NB4 (cell line): ENCODE measurements at regions not wholly inside any gene's neighbourhood (a gene's known extent, or its start where the extent isn't known, plus 50 kb on each side); places are given as distances from the start of the nearest gene placed in this dataset.
"Not testable (repeated sequence)": the region's sequence is repeated elsewhere in the genome, so short reads cannot be mapped to it uniquely, and the experiment has no call there.

Source experiments
- DNase-seq: peaks from one replicate; pipeline ENCODE4 v3.0.0; 2010; ENCODE audit warnings: low read depth
- H3K4me3 ChIP-seq: one replicate; pipeline ENCODE4 v1.5.1; 2011; ENCODE audit warnings: mild to moderate bottlenecking, low read depth, low read length, moderate library complexity
- CTCF ChIP-seq: IDR thresholded peaks from one replicate; pipeline ENCODE4 v1.5.1; 2012; ENCODE audit warnings: low read depth, low read length
- MAX ChIP-seq: IDR thresholded peaks from 2 replicates; pipeline ENCODE4 v1.6.1; 2011; ENCODE audit warnings: low read depth, low read length
- MYC ChIP-seq: IDR thresholded peaks from 2 replicates; pipeline ENCODE4 v1.6.1; 2011; ENCODE audit warnings: low read depth, low read length
- POLR2A ChIP-seq: IDR thresholded peaks from 2 replicates; pipeline ENCODE4 v1.6.1; 2011; ENCODE audit warnings: mild to moderate bottlenecking; ENCODE audit not compliant: insufficient read length; ENCODE audit errors: extremely low read depth

- no peak for DNase-seq
- TF ChIP-seq MYC (no peak), CTCF (no peak), MAX (no peak), POLR2A (no peak)
- no peak overlapping the region for H3K4me3 ChIP-seq
Measured at GRCh38 chr2:13698847-13699246, 933.7 kb upstream of the LRATD1 start.

- not testable (repeated sequence) for H3K4me3 ChIP-seq, DNase-seq
Measured at GRCh38 chr2:13699939-13700338, 932.6 kb upstream of the LRATD1 start.

GRCh38 chr2:13711154-13711553, 921.4 kb upstream of the LRATD1 start:
- H3K4me3 ChIP-seq, result no peak overlapping the region
- TF ChIP-seq CTCF (no peak), MYC (no peak), MAX (no peak), POLR2A (no peak)
- no peak for DNase-seq

- TF ChIP-seq CTCF (no peak), MYC (no peak), MAX (no peak), POLR2A (no peak)
- no peak for DNase-seq
- H3K4me3 ChIP-seq, result no peak overlapping the region
Measured at GRCh38 chr2:13714466-13714865, 918.1 kb upstream of the LRATD1 start.

GRCh38 chr2:13725945-13726344, 906.6 kb upstream of the LRATD1 start:
- TF ChIP-seq MYC (no peak), CTCF (no peak), MAX (no peak), POLR2A (no peak)
- DNase-seq, result no peak
- H3K4me3 ChIP-seq, result no peak overlapping the region

GRCh38 chr2:13745330-13745729, 887.2 kb upstream of the LRATD1 start:
- no peak overlapping the region for H3K4me3 ChIP-seq
- DNase-seq, result no peak
- TF ChIP-seq MAX (no peak), POLR2A (no peak), MYC (no peak), CTCF (no peak)
